OCI-LY1 (cell line): ENCODE measurements at regions not wholly inside any gene's neighbourhood (a gene's known extent, or its start where the extent isn't known, plus 50 kb on each side); places are given as distances from the start of the nearest gene placed in this dataset.

Experiments used
- CTCF ChIP-seq: fragments of 200-600 bp; sonication (generic), shearing (Covaris generic); IDR thresholded peaks from 2 replicates; pipeline ENCODE4 v1.5.1; 2017; ENCODE audit warnings: mild to moderate bottlenecking, antibody characterized with exemption, low read length, moderate library complexity, mixed read lengths
- EZH2 ChIP-seq: fragments of 200-600 bp; sonication (generic), shearing (Covaris generic); IDR thresholded peaks from 2 replicates; pipeline ENCODE4 v1.8.0; 2017; ENCODE audit warnings: borderline replicate concordance, mixed run types, mild to moderate bottlenecking, antibody characterized with exemption, low read length, moderate library complexity, mixed read lengths

- TF ChIP-seq CTCF: no peak
- no peak for TF ChIP-seq EZH2
Observed at GRCh38 chr11:87399341-87399740, 361.6 kb downstream of the TMEM135 start.
